NCI-H82 (cell line): ENCODE measurements at regions not wholly inside any gene's neighbourhood (a gene's known extent, or its start where the extent isn't known, plus 50 kb on each side); places are given as distances from the start of the nearest gene placed in this dataset.

Source experiments
- DNase-seq: peaks from one replicate; lab custom pipeline; 2025; lab: John Stamatoyannopoulos, UW

DNA sequence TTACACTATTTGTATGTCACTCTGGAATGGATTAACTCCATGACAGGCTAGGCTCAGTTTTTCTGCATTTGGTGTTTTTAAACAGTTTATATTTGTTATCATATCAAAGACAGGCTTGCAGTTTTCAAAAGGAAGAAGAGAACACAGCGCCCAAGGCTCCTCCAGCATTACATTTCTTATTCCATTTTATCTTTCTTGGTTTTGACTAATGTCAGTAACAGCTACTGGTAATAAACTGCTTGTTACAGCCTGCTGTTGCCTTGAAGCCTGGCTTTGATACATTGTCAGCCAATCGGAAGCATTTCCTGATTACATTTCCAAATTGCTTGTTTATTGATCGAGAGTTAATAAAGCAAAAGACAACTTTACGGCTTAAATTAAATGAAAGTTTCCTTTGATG is 166.0 kb upstream of the MDFIC start:
- DNase-seq: no peak

GRCh38 chr7:114758661-114759227 is 163.2 kb upstream of the MDFIC start:
- DNase-seq: no peak

DNA sequence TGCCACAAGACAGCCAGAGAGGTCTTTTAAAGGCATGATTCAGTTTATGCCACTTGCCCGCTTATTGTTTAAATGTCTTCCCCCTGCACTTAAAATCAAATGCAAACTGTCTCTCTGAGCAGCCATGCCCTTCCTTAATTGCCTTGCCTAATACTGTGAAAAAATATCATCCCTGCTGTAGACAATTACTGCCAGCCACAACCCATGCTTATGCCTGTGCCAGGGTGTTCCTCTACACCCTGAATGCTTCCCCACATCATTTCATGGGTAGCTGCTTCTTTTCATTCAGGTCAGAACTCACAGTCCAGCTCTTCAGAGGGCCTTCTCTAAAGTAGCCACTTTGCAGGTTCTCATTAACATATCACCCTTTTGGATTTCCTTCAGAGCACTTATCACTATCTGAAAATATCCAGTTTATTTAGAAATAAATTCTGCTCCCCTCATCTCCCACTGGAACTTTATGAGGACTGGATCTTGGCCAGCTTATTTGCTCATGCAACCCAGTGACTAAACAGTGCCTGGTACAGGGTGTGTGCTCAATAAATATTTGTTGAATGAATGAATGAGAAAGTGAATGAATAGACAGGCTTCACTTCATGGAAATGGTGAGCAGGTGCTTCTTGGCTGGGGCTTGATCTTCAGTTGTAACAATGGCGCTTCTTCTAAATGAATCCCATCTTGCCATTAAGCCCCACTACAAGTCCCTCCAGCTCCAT is 162.4 kb upstream of the MDFIC start:
- no peak for DNase-seq

GRCh38 chr7:114760477-114760876 is 161.4 kb upstream of the MDFIC start:
- no peak for DNase-seq

DNA sequence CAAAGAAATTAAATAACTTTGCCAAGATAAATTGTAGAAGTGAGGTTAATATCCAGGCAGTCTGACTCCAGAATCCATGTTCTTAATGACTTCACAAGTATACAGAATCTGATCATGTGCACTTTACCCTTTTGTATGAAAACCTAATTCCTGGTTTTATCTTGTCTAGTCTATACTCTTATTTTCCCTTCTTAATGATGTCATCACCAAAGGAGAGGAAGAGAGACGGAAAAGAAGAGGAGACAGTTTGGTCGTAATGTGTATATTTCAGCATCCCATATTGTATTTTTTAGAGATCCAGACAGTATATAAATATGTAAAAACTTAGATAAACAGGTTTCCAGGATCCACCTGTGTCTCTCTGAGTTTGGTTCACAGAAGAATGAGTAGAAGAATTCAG is 159.9 kb upstream of the MDFIC start:
- DNase-seq: no peak

DNA sequence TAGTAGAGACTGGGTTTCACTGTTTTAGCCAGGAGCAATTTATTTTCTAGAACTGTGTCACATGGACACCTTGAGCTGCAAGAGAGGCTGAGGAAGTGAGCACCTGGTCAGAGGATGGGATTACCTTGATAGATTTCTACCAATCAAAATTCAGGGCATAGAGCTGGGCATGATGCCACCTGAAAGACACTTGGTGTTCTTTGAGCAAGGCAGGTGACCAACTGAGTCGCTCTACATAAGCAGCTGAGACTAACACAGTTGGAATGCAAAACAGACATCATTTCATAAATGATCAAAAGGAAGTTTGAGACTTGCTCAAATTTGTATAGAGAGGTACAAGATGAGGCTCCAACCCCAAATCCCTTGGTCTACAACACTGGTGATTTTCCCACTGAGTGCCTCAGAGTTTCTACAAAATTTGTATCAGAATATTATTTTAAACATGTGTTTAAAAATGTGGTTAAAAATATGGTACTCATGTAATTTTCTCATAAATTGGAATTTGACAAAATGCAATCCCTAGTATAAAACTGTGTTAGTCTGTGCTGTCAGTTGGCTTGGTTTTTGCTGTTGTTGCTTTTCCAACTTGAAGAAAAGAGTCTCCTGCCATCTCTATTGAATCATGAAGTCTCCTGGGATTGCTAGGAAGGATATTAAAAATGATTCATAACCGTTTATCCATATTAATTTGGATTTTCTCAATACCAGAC is 156.4 kb upstream of the MDFIC start:
- DNase-seq: no peak

DNA sequence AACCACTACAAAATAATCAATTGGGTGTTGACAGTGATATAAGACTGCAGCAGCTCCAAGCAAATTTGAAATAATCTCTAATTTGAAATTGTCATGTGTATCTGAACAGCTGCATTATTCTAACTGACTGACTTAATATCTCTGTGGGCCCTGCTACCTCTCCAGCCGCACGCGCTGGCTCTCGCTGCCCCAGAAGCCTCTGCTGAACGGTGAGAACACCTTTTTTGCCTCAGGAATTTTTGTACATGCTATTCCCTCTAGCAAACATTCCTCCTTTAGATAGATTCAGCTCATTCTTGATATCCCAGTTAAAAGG is 155.9 kb upstream of the MDFIC start:
- DNase-seq: no peak

DNA sequence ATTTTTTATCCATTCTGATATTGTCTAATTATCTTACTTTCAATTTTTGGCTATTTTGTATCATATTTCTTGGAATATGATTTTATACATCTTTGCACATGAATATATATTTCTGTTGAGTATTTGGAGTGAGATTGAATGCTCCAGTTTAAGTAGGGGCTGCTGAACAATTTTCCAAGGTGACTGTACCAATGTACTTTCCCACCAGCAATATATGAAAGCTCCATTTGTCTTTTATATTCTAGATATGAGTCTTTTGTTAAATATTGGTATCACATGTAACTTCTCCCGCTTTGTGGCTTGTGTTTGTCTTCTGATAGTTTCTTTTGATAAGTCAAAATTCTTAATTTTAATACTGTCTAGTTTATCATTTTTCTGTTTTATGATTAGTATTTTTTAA is 144.6 kb upstream of the MDFIC start:
- no peak for DNase-seq

GRCh38 chr7:114783508-114783907 is 138.4 kb upstream of the MDFIC start:
- DNase-seq: no peak

DNA sequence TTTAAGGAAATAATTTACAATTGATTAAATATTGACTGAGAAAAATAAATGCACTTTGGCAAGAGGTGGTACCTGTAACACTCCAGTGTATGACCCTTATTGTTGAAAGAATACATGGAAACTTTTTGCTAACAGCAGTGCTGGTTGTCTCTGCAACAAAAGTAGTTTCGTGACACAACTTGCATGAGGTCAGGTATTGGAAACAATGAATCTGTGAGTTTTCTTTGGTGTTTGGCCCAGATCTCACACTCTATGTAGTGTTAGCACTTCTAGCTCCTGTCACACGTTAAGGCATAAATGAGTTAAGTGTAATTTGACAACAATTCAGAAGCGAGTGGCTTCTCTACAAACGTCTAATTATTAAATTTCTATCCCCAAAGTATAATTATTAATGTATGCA is 137.7 kb upstream of the MDFIC start:
- DNase-seq: no peak

GRCh38 chr7:114784746-114785145 is 137.1 kb upstream of the MDFIC start:
- DNase-seq: no peak

DNA sequence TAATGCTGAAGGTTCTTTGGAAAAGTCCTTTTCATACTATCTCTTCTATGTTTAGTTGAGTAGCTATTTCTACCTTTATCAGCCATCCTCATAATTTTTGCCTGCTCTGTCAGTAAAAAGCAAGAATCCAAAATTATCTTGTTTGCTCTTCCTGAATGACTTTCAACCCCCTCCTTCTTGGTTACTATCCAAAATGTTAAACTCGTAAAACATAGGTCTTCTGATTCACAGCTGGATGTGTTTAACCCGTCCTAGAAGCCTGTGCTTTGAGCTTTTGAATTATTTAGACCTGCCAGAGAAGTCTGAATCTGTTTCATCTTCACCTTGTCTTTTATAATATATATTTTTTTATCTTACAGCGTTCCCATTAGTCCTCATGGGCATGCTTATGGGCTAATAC is 136.4 kb upstream of the MDFIC start:
- no peak for DNase-seq

DNA sequence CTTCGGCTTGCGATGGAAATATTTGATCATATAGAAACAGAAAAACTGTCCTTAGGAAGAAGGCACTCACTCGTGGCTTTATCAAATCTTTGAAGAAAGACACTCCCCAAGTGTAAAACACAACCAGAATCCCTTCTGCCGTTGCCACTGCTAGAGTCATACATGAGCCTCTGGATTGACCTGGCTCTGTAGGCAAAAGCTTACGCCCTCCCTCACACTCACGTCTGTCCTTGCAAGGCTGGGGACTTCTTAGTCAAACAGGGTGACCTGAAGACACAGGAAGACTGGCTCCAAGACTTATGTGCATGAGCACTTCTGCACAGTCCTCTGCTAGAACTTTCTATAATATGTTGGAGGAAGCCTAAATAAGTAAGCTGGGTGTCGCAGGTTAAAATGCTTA is 135.4 kb upstream of the MDFIC start:
- no peak for DNase-seq

- no peak for DNase-seq
Measured at GRCh38 chr7:114787556-114787955, 134.3 kb upstream of the MDFIC start.

DNA sequence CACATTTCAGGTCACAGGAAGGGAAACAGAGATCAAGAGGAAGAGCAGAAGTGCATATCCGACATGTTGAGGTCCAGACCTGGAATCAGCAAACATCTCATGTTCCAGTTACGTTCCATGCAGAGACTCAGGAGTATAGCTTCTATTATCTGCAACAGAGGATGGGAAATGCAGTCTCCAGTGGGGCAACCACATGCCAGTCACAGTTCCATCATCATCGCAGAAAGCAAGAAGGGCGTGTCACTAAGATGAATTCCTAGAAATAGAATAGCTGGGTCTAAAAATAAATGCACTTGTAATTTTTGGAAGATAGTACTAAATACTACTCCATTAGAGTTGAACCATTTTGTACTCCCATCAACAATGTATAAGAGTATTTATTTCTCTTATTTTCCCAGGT is 133.2 kb upstream of the MDFIC start:
- DNase-seq: no peak

- DNase-seq: no peak
Measured at GRCh38 chr7:114789161-114789560, 132.7 kb upstream of the MDFIC start.

DNA sequence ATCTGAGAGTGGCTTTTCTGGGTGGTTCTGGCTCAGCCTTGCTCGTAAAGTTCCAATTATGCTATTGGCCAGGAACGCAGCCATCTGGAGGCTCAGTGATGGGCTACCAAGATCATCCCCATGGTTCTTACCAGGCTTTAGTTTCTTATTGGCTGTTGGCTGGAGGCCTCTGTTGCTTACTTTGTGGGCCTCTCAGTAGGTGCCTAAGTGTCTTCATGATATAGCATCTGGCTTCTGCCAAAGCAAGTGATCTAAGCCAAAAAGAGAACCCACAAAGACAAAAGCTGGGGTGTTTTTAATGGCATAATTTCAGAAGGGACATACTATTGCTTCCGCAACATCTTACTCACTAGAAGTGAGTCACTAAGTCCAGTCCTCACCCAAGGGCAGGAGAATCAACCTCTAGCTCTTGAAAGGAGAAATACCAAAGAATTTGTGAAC is 132.0 kb upstream of the MDFIC start:
- DNase-seq: peak; percentile 10

DNA sequence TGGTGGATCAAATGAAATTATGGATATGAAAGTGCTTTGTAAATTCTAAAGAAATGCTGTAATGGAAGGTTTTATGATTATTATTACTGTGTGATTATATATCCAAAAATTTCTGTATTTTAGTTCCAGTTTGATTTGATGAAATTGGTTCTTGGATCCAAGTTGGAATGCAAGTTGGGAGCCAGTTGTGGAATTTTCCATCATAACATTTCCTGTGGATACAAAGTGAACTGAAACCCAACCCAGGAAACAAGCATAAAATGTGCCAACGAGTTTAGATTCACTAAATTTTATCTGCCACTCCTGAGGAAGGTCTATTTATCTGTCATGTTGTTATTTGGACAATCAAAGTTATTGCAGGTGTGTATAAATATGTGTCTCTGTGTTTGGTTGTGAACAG is 131.4 kb upstream of the MDFIC start:
- no peak for DNase-seq

GRCh38 chr7:114791771-114792170 is 130.1 kb upstream of the MDFIC start:
- no peak for DNase-seq

DNA sequence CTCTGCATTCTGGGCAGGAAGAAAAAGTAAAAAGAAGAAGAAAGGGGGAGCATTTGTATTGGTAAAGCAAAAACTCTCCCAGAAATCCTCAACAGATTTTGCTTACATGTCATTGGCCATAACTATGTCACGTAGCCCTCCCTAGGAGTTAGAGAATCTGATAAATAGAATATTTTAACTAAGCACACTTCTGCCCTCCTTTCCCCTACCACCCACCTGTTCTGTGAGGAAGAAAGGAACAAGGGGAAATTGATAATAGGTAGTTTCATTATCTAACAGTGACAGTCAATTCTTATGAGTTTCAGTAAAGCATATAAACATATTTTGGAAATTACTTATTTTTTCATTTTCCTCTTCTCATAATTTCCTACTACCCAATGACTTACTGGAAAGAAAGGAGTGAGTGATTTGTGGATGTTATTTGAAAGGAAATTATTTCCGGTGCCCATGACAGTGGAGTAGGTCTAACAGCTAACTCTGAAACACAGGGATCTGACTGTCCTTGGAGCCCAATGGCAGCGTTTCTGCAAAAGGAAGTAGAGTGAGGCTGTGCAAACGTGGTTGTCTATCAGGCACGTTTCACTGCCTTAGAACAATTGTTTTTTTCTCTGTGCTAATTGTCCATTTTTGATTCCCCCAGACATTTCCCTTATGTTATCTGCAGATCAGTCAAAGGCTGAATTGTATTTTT is 128.6 kb upstream of the MDFIC start:
- no peak for DNase-seq

DNA sequence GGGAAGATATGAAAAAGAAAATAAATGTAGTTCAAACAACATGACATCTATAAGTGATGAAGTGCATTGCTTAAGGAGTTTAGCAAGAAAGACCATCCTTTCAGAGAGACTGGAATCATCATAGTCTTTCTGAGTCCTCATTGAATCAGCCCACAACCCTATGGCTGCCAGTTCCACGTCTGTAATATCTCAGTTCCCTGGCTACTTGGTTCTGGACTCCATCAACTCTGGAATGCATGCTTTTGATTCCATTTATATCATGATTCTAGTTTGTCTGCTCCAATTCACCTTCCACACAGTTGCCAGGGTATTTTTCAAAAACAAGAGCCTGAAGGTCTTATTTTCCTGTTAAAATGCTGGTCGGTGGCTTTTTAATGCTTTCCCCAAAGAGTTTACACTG is 126.4 kb upstream of the MDFIC start:
- no peak for DNase-seq

DNA sequence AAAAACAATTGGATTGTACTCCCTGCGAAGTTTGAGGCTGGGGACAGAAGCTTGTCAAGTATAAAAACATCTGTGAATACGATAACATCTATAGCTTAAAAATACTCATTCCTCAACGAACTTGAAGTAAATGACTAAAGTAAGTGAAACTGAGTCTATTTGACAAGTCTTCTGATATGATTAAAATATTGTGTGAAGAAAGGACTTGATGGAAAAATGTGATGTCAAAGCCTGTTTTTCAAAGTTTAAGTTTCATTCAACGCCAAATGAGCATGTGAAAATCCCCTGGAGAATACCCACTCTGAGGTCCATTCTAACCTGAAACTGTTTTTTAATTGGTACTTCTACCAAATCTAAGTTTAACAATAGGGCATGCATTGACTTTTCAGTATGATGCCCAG is 122.3 kb upstream of the MDFIC start:
- DNase-seq: no peak

GRCh38 chr7:114802632-114803031 is 119.3 kb upstream of the MDFIC start:
- DNase-seq: no peak
